WI38 (cell line): ENCODE measurements at regions not wholly inside any gene's neighbourhood (a gene's known extent, or its start where the extent isn't known, plus 50 kb on each side); places are given as distances from the start of the nearest gene placed in this dataset.

Experiments used
- H3K4me3 ChIP-seq: 2 replicates; pipeline ENCODE4 v1.5.1; 2011; ENCODE audit warnings: low read depth, mild to moderate bottlenecking, control low read depth, low read length
- TF ChIP-seq, protein P1 (sequence below): IDR thresholded peaks from 2 replicates; pipeline ENCODE4 v1.5.1; 2012; ENCODE audit warnings: low read depth, mild to moderate bottlenecking, control low read depth, low read length

- TF ChIP-seq, protein P1, sequence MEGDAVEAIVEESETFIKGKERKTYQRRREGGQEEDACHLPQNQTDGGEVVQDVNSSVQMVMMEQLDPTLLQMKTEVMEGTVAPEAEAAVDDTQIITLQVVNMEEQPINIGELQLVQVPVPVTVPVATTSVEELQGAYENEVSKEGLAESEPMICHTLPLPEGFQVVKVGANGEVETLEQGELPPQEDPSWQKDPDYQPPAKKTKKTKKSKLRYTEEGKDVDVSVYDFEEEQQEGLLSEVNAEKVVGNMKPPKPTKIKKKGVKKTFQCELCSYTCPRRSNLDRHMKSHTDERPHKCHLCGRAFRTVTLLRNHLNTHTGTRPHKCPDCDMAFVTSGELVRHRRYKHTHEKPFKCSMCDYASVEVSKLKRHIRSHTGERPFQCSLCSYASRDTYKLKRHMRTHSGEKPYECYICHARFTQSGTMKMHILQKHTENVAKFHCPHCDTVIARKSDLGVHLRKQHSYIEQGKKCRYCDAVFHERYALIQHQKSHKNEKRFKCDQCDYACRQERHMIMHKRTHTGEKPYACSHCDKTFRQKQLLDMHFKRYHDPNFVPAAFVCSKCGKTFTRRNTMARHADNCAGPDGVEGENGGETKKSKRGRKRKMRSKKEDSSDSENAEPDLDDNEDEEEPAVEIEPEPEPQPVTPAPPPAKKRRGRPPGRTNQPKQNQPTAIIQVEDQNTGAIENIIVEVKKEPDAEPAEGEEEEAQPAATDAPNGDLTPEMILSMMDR: no peak
- 0 out of 2 replicates have a peak overlapping the region, but pooled peaks have one; percentile 5 for H3K4me3 ChIP-seq
These were observed 152.7 kb downstream of the SUCNR1 start for GRCh38 chr3:152026033-152026556.

DNA sequence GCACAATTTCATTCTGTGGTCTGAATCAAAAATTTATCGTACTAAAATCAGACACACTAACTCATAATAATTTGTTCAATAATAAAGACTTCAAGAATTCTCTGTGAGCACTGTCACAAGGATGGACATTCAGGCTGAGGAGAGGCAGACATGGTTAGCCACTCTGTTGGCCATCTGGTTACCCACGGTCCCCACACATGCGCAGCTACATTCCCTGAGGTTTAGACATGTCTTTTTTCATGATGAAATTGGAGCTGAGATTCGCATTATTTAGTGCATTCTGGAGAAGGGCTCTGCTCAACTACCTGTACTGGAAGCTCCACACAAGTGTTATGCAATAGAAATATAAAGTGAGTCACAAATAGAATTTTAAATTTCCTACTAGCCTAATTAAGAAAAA, 156.9 kb downstream of the SUCNR1 start:
- no peak overlapping the region for H3K4me3 ChIP-seq
- TF ChIP-seq, protein P1: no peak

DNA sequence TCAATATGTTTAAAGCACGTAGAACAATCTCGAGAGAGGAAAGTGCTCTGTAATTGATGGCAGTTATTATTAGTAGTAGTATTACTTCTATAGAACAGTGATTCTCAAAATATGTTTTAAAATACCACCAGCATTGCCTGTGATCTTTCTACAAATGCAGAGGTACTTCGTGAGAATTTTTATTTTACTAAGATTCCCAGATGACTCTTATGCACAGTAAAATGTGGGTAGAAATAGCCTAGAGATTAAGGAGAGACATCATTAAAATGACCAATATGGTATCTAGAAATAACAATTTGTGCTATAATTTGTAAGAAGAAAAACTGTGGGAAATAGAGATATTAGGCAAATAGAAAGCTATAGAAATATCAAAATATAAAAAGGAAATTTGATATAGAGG, 157.9 kb downstream of the SUCNR1 start:
- H3K4me3 ChIP-seq: no peak overlapping the region
- TF ChIP-seq, protein P1: no peak

- TF ChIP-seq, protein P1: no peak
- no peak overlapping the region for H3K4me3 ChIP-seq
These were observed 163.9 kb downstream of the SUCNR1 start for GRCh38 chr3:152037297-152037696.

DNA sequence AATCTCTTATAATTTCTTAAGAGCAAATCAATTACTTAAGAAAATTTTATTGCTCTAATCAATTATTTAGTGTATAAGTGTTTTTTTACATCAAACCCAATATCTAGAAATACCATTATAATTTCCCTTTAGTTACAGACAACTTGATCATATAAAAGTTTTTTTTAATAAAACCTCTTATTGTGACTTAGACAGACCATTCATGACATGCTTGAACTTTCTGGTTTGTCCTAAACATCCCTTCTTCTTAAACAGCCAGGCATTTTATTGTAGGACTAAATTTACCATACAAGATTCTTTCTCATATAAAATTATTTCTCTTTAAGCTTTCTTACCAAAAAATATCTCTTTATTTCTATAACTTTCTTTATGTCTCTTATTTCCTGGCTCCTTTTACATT, 164.5 kb downstream of the SUCNR1 start:
- TF ChIP-seq, protein P1: no peak
- H3K4me3 ChIP-seq: no peak overlapping the region

DNA sequence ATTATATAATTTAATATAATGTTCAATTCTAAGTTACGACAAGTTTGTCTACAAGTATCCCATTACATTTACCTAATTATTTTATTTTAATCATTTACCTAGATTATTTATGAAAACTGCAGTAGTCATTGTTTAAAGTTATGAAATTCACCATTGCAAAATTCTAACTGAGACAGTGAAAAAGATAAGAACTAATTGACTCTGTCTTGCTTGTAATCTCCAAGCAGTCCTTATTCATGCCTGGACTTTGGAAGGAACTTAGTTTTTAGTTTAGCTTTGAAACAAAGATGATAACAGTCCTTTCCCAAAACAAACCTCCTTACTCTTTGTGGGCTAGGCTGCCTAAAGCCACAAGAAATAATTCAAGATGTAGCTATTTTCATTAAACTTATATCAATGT, 165.0 kb downstream of the SUCNR1 start:
- no peak overlapping the region for H3K4me3 ChIP-seq
- TF ChIP-seq, protein P1: no peak

- H3K4me3 ChIP-seq: no peak overlapping the region
These were observed 166.4 kb downstream of the SUCNR1 start for GRCh38 chr3:152039887-152040286.

More at GRCh38 chr3:152039887-152040286, 166.4 kb downstream of the SUCNR1 start:
- TF ChIP-seq, protein P1: no peak
